ENCODE measurements at regions not wholly inside any gene's neighbourhood (a gene's known extent, or its start where the extent isn't known, plus 50 kb on each side); places are given as distances from the start of the nearest gene placed in this dataset.
"Not testable (repeated sequence)": the region's sequence is repeated elsewhere in the genome, so short reads cannot be mapped to it uniquely, and the experiment has no call there.

GRCh38 chr3:95341314-95341713 lies 1278.5 kb downstream of the NSUN3 start:
- Histone ChIP-seq H3K27ac (no peak overlapping the region), H3K4me1 (no peaks in the 10 kb centered on the region), H3K36me3 (no peaks in the 10 kb centered on the region), H3K4me3 (replicated peaks in 1 of 3) (no peak overlapping the region), H3K9me3 (no peaks in the 10 kb centered on the region), H3K27me3 (no peaks in the 10 kb centered on the region)
- WGBS, 2 donors, result 61 to 70% methylated on average over 8 of the region's 8 CpGs
- intact Hi-C loops (cut with DNase I), result no loop called here
- DNase-seq, result no peak
- TF ChIP-seq CTCF (IDR thresholded peaks at IDR 0.05) (no peak), POLR2A (IDR thresholded peaks at IDR 0.05) (no peak)

- Histone ChIP-seq H3K9me3 (no peaks in the 10 kb centered on the region), H3K27me3 (no peaks in the 10 kb centered on the region), H3K4me3 (replicated peaks in 1 of 3) (no peak overlapping the region), H3K4me1 (no peaks in the 10 kb centered on the region), H3K36me3 (no peaks in the 10 kb centered on the region), H3K27ac (no peak overlapping the region)
- intact Hi-C loops (cut with DNase I), result no loop called here
- no peak for TF ChIP-seq CTCF (IDR thresholded peaks at IDR 0.05)
- TF ChIP-seq POLR2A (IDR thresholded peaks at IDR 0.05), result no peak
- 58 to 61% methylated on average over 4 of the region's 4 CpGs for WGBS, 2 donors
- DNase-seq, result no peak
These were observed 1280.4 kb downstream of the NSUN3 start for GRCh38 chr3:95343228-95343627.

GRCh38 chr3:95343767-95344166 lies 1280.9 kb downstream of the NSUN3 start:
- H3K9me3 ChIP-seq, result no peaks in the 10 kb centered on the region
- no peak overlapping the region for H3K4me3 ChIP-seq (replicated peaks in 1 of 3)
- TF ChIP-seq POLR2A (IDR thresholded peaks at IDR 0.05) (no peak), CTCF (IDR thresholded peaks at IDR 0.05) (no peak)
- H3K27me3 ChIP-seq, result no peaks in the 10 kb centered on the region
- H3K36me3 ChIP-seq, result no peaks in the 10 kb centered on the region
- DNase-seq, result no peak
- H3K27ac ChIP-seq, result no peak overlapping the region
- intact Hi-C loops (cut with DNase I), result no loop called here
- no peaks in the 10 kb centered on the region for H3K4me1 ChIP-seq
- 91 to 94% methylated on average over 1 of the region's 1 CpG for WGBS, 2 donors

GRCh38 chr3:95347936-95348335 lies 1285.1 kb downstream of the NSUN3 start:
- intact Hi-C loops (cut with DNase I); H3K4me1 ChIP-seq; H3K36me3 ChIP-seq; H3K27me3 ChIP-seq; H3K27ac ChIP-seq; DNase-seq; H3K4me3 ChIP-seq (replicated peaks in 1 of 3); H3K9me3 ChIP-seq: not testable (repeated sequence)
- 73 to 75% methylated on average over 4 of the region's 4 CpGs for WGBS, 2 donors

- intact Hi-C loops (cut with DNase I), result no loop called here
- Histone ChIP-seq H3K4me3 (replicated peaks in 1 of 3) (no peak overlapping the region), H3K4me1 (peaks cover 0 to 5% of the 10 kb centered on the region in 2 donors), H3K27ac (no peak overlapping the region), H3K9me3 (no peaks in the 10 kb centered on the region), H3K36me3 (no peaks in the 10 kb centered on the region), H3K27me3 (no peaks in the 10 kb centered on the region)
- TF ChIP-seq POLR2A (IDR thresholded peaks at IDR 0.05) (no peak), CTCF (IDR thresholded peaks at IDR 0.05) (no peak)
- 93% methylated on average over 3 of the region's 3 CpGs for WGBS, 2 donors
- no peak for DNase-seq
These were observed 1286.0 kb downstream of the NSUN3 start for GRCh38 chr3:95348879-95349278.

- peak; percentile 36 to 43 for DNase-seq
- Histone ChIP-seq H3K27me3 (no peaks in the 10 kb centered on the region), H3K4me3 (replicated peaks in 1 of 3) (no peak overlapping the region), H3K27ac (no peak overlapping the region), H3K9me3 (no peaks in the 10 kb centered on the region), H3K36me3 (no peaks in the 10 kb centered on the region), H3K4me1 (peaks cover 0 to 5% of the 10 kb centered on the region in 2 donors)
- WGBS, 2 donors, result 28 to 30% methylated on average over 4 of the region's 4 CpGs
- intact Hi-C loops (cut with DNase I), result no loop called here
- TF ChIP-seq POLR2A (IDR thresholded peaks at IDR 0.05) (no peak), CTCF (IDR thresholded peaks at IDR 0.05) (no peak)
These were observed 1287.2 kb downstream of the NSUN3 start for GRCh38 chr3:95350049-95350448.
